ENCODE measurements at regions not wholly inside any gene's neighbourhood (a gene's known extent, or its start where the extent isn't known, plus 50 kb on each side); places are given as distances from the start of the nearest gene placed in this dataset.

DNA sequence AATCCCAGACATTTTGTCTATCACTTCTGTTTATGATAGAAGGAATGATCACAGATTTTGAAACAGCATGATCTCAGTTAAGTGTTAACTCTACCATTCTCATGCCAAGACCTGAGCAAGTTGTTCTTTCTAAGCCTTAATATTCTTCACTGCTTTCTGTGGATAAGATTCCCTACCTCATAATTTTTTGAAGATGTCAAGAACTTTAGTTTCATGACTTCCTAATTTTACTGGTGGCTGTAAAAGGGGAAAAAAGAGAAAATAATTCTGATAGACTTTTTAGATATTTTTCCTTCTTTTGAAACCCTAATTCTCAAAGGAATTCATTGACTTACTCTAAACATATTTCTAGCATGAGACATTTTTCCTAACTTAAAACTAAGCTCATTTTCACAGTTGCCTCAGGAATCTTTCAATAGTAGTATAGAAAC is 520.0 kb upstream of the LUZP2 start:
- no peaks in the 10 kb centered on the region for H3K9me3 Mint-ChIP-seq

DNA sequence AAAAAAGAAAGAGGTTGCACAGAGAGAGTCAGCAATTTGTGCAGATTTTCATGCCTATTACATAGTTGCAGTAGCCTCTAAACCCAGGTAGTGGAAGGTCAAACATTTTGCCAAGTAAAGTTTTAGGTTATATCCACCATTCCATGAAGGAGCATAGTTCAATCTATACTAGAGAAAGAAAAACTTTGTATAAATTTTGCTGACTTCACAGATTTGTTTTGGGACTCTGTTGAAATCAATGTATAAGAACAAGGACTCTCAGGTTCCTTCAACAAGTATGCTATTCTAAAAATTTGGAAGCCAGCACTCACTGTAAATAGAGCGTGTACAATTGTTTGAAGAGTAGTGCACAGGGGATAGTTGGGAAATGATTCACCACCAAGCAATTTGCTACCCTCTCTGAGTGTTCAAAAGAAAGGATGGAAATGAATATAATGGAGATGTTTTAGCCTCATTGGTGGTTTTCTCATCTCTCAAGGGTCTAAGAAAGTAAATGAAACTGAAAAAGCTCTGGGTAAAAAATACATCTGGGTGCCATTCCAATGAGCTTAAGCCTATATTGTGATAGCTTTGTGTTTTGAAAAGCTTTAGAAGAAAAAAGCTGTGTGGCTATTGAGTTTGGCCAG is 508.4 kb upstream of the LUZP2 start:
- Mint-ChIP-seq H3K9me3 (no peaks in the 10 kb centered on the region), H3K36me3 (ENCODE audit: low read depth) (no peaks in the 10 kb centered on the region), H3K4me1 (no peaks in the 10 kb centered on the region), H3K4me3 (no peak overlapping the region), H3K27me3 (ENCODE audit: low read depth, poor library complexity) (no peaks in the 10 kb centered on the region), H3K27ac (no peak overlapping the region)
- DNase-seq, result no peak
- TF ChIP-seq, protein P1, sequence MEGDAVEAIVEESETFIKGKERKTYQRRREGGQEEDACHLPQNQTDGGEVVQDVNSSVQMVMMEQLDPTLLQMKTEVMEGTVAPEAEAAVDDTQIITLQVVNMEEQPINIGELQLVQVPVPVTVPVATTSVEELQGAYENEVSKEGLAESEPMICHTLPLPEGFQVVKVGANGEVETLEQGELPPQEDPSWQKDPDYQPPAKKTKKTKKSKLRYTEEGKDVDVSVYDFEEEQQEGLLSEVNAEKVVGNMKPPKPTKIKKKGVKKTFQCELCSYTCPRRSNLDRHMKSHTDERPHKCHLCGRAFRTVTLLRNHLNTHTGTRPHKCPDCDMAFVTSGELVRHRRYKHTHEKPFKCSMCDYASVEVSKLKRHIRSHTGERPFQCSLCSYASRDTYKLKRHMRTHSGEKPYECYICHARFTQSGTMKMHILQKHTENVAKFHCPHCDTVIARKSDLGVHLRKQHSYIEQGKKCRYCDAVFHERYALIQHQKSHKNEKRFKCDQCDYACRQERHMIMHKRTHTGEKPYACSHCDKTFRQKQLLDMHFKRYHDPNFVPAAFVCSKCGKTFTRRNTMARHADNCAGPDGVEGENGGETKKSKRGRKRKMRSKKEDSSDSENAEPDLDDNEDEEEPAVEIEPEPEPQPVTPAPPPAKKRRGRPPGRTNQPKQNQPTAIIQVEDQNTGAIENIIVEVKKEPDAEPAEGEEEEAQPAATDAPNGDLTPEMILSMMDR (IDR thresholded peaks at IDR 0.05), result no peak

More for the DNA sequence above, 520.0 kb upstream of the LUZP2 start:
- TF ChIP-seq, protein P1 (IDR thresholded peaks at IDR 0.05), result no peak
- peaks cover 3% of the 10 kb centered on the region for H3K4me1 Mint-ChIP-seq
- no peaks in the 10 kb centered on the region for H3K27me3 Mint-ChIP-seq (ENCODE audit: low read depth, poor library complexity)
- H3K27ac Mint-ChIP-seq, result no peak overlapping the region
- no peak for DNase-seq
- H3K4me3 Mint-ChIP-seq, result no peak overlapping the region
- H3K36me3 Mint-ChIP-seq (ENCODE audit: low read depth), result no peaks in the 10 kb centered on the region

DNA sequence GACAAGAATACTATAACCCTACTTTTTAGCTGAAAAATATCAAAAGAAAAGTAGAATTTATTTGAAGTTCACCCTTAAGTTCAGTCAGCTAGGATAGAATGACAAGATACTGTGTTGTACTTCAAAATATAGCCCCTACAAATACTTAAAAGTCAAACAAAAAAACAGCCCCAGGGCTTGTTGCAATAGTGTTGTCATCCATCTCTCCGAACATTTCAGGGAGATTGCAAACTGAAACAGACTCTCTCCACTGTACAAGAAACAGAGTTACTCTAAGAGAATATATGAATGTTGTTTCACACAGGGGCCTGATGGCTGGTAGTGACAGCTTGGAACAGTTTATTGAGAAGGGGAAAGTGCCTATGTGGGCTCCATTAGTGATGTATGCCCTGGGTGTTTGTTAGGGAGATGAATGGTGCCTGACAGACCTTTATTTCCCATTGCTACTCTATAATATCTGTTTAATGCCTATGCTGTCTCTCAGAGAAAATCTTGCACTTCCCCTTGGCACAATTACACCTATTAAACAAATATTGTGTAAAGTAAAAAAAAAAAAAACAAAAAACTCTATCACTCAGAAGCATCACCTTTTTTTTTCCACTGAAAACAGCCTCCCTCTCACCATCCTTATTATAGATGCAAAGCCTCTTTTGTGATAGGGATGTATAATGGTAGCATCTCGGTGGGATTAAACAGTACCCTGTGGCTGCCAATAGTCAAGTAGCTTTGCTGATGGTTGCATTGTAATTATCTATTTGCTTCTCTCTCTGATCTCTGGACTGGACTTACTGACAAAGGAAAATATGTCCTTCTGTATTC is 506.3 kb upstream of the LUZP2 start:
- Mint-ChIP-seq H3K4me1 (no peaks in the 10 kb centered on the region), H3K4me3 (no peak overlapping the region), H3K27ac (no peak overlapping the region), H3K36me3 (ENCODE audit: low read depth) (no peaks in the 10 kb centered on the region), H3K27me3 (ENCODE audit: low read depth, poor library complexity) (no peaks in the 10 kb centered on the region), H3K9me3 (no peaks in the 10 kb centered on the region)
- TF ChIP-seq, protein P1 (IDR thresholded peaks at IDR 0.05), result no peak
- DNase-seq, result no peak

DNA sequence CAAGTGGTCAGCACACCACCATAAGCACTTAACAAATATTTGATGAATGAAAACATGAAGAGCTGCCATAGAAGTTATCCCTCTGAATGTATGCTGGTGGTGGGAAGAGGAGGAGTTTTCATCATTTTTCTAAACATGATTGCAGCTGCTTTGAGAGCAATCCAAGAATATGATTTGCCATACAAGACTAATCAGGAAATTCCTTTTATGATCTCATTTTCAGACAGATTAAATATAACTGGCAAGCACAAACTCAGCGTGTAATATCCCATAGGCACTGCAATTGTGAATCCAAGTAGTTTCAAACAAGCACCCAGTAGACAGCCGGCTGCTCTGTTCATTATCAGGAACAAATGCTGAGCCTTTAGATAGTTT is 505.7 kb upstream of the LUZP2 start:
- H3K27ac Mint-ChIP-seq, result no peak overlapping the region
- H3K4me1 Mint-ChIP-seq, result no peaks in the 10 kb centered on the region
- no peak overlapping the region for H3K4me3 Mint-ChIP-seq
- H3K36me3 Mint-ChIP-seq (ENCODE audit: low read depth), result no peaks in the 10 kb centered on the region
- H3K27me3 Mint-ChIP-seq (ENCODE audit: low read depth, poor library complexity), result no peaks in the 10 kb centered on the region
- TF ChIP-seq, protein P1 (IDR thresholded peaks at IDR 0.05), result no peak
- no peak for DNase-seq
- peaks cover 2% of the 10 kb centered on the region for H3K9me3 Mint-ChIP-seq

DNA sequence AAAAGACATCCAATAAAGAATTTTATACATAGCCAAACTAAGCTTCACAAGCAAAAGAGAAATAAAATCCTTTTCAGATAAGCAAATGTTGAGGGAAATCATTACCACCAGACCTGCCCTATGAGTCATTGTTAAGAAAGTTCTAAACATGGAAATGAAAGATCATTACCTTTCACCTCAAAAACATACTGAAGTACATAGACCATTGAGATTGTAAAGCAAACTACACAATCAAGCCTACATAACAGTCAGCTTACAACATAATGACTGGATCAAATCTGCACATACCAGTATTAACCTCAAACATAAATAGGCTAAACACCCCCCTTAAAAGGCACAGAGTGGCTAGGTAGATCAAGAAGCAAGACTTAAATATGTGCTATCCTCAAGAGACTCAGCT is 501.0 kb upstream of the LUZP2 start:
- Mint-ChIP-seq H3K27ac (no peak overlapping the region), H3K9me3 (peaks cover 18% of the 10 kb centered on the region), H3K27me3 (ENCODE audit: low read depth, poor library complexity) (no peaks in the 10 kb centered on the region), H3K4me1 (no peaks in the 10 kb centered on the region), H3K36me3 (ENCODE audit: low read depth) (no peaks in the 10 kb centered on the region), H3K4me3 (no peak overlapping the region)
- no peak for DNase-seq
- TF ChIP-seq, protein P1 (IDR thresholded peaks at IDR 0.05), result no peak
